Activated CD4-positive, alpha-beta T cell treated with anti-CD3 and anti-CD28 coated beads, Interleukin-2, amount 50 U/mL, for 16 hours (primary cell): ENCODE measurements at regions not wholly inside any gene's neighbourhood (a gene's known extent, or its start where the extent isn't known, plus 50 kb on each side); places are given as distances from the start of the nearest gene placed in this dataset.

ENCODE experiments used
- DNase-seq: peaks from one replicate; pipeline ENCODE4 v3.0.0-alpha.2; 2020

GRCh38 chr15:26113296-26113695, 250.2 kb upstream of the ATP10A start:
- DNase-seq: no peak

GRCh38 chr15:26109203-26109602, 246.1 kb upstream of the ATP10A start:
- DNase-seq: no peak

GRCh38 chr15:26106556-26106955, 243.4 kb upstream of the ATP10A start:
- DNase-seq: no peak

GRCh38 chr15:26103002-26103404, 239.9 kb upstream of the ATP10A start:
- no peak for DNase-seq

- no peak for DNase-seq
Observed at GRCh38 chr15:26102365-26102764, 239.2 kb upstream of the ATP10A start.

- DNase-seq: no peak
Observed at GRCh38 chr15:26101443-26101842, 238.3 kb upstream of the ATP10A start.

GRCh38 chr15:26098801-26099200, 235.7 kb upstream of the ATP10A start:
- no peak for DNase-seq

- DNase-seq: no peak
Observed at GRCh38 chr15:26097216-26097615, 234.1 kb upstream of the ATP10A start.

GRCh38 chr15:26096581-26096980, 233.5 kb upstream of the ATP10A start:
- no peak for DNase-seq

GRCh38 chr15:26095710-26096330, 232.7 kb upstream of the ATP10A start:
- DNase-seq: no peak

GRCh38 chr15:26091184-26091583, 228.1 kb upstream of the ATP10A start:
- DNase-seq: no peak

GRCh38 chr15:26087881-26088280, 224.8 kb upstream of the ATP10A start:
- no peak for DNase-seq

- DNase-seq: no peak
Observed at GRCh38 chr15:26087395-26087794, 224.3 kb upstream of the ATP10A start.

GRCh38 chr15:26084771-26085170, 221.6 kb upstream of the ATP10A start:
- DNase-seq: no peak

- DNase-seq: no peak
Observed at GRCh38 chr15:26083896-26084295, 220.8 kb upstream of the ATP10A start.

- DNase-seq: no peak
Observed at GRCh38 chr15:26083457-26083856, 220.3 kb upstream of the ATP10A start.

GRCh38 chr15:26082221-26083109, 219.3 kb upstream of the ATP10A start:
- peak; percentile 97 for DNase-seq

- DNase-seq: no peak
Observed at GRCh38 chr15:26081758-26082220, 218.7 kb upstream of the ATP10A start.

GRCh38 chr15:26075770-26076169, 212.6 kb upstream of the ATP10A start:
- no peak for DNase-seq

GRCh38 chr15:26073430-26074333, 210.6 kb upstream of the ATP10A start:
- peak; percentile 8 for DNase-seq

GRCh38 chr15:26070095-26070532, 207.0 kb upstream of the ATP10A start:
- DNase-seq: no peak

- DNase-seq: no peak
Observed at GRCh38 chr15:26069231-26069641, 206.1 kb upstream of the ATP10A start.

GRCh38 chr15:26066896-26067295, 203.8 kb upstream of the ATP10A start:
- no peak for DNase-seq
